ENCODE measurements at regions not wholly inside any gene's neighbourhood (a gene's known extent, or its start where the extent isn't known, plus 50 kb on each side); places are given as distances from the start of the nearest gene placed in this dataset.

GRCh38 chr6:44009425-44010321 lies 117.6 kb downstream of the MRPL14 start:
- no peak for TF ChIP-seq CTCF (conservative IDR thresholded peaks at IDR 0.05; ENCODE audit: low read length)
- TF ChIP-seq EZH2phosphoT487 (IDR thresholded peaks at IDR 0.05; ENCODE audit: borderline replicate concordance) = no peak
